Sigmoid colon (tissue), 6 donors: ENCODE measurements at regions not wholly inside any gene's neighbourhood (a gene's known extent, or its start where the extent isn't known, plus 50 kb on each side); places are given as distances from the start of the nearest gene placed in this dataset.

ENCODE experiments used
- DNase-seq: peaks from one replicate; pipeline ENCODE4 v3.0.0-alpha.2; 2019
- H3K27ac ChIP-seq, 4 donors: fragments of 200-600 bp; sonication (generic); one replicate each; pipeline ENCODE4 v1.5.1; 2016 to 2019; ENCODE audit warnings: mild to moderate bottlenecking in 1 of 4
- H3K27me3 ChIP-seq, 3 donors: fragments of 200-600 bp; sonication (generic); one replicate each; pipeline ENCODE4 v1.5.1; 2019; ENCODE audit warnings: mild to moderate bottlenecking in 1 of 3
- H3K36me3 ChIP-seq, 4 donors: fragments of 200-600 bp; sonication (generic); one replicate each; pipeline ENCODE4 v1.5.1; 2016 to 2019
- H3K4me1 ChIP-seq, 4 donors: fragments of 200-600 bp; sonication (generic); one replicate each; pipeline ENCODE4 v1.5.1; 2017 to 2019
- H3K4me3 ChIP-seq, 4 donors: fragments of 200-600 bp; sonication (generic); one replicate each; pipeline ENCODE4 v1.5.1; 2017 to 2019; ENCODE audit warnings: mild to moderate bottlenecking in 2 of 4, moderate library complexity in 1 of 4
- H3K9me3 ChIP-seq, 4 donors: fragments of 200-600 bp in 3 of 4; sonication (generic) in 3 of 4; one replicate each; pipeline versions ENCODE4 v1.5.1 to v1.6.1; 2013 to 2019
- EP300 ChIP-seq, 4 donors: sonication (generic); formaldehyde crosslinking; IDR thresholded peaks; one replicate each; pipeline ENCODE4 v1.6.1; 2017; ENCODE audit warnings: antibody characterized with exemption in 4 of 4
- POLR2A ChIP-seq, 2 donors: fragments of 450-650 bp; IDR thresholded peaks; one replicate each; pipeline ENCODE4 v1.6.1; 2016; ENCODE audit warnings: antibody characterized with exemption in 2 of 2, mild to moderate bottlenecking in 2 of 2, moderate library complexity in 2 of 2
- POLR2AphosphoS5 ChIP-seq, 4 donors: sonication (generic); formaldehyde crosslinking; IDR thresholded peaks; one replicate each; pipeline ENCODE4 v1.6.1; 2017; ENCODE audit warnings: antibody characterized with exemption in 4 of 4
- WGBS, 2 donors: extraction: QIAGEN DNeasy Blood & Tissue Kit; methylation state at CpG; one replicate each; pipeline ENCODE4 v1.1.7; 2013; 5-methylcytosine and 5-hydroxymethylcytosine counted together
- intact Hi-C: fragments of 100-400 bp; cut with DNase I; formaldehyde crosslinking; loops from one replicate; pipeline ENCODE4 v1.15.1; 2023
- TF ChIP-seq, protein P1 (sequence below), 4 experiments: fragments of 450-650 bp in 3 of 4; fragments of 200-600 bp in 1 of 4; IDR thresholded peaks; one replicate each; pipeline ENCODE4 v1.5.1; 2016 to 2019; ENCODE audit warnings: antibody characterized with exemption in 4 of 4, mild to moderate bottlenecking in 3 of 4, moderate library complexity in 2 of 4
- donor health status: healthy with polysubstance abuse.
- donor health status: healthy.

DNA sequence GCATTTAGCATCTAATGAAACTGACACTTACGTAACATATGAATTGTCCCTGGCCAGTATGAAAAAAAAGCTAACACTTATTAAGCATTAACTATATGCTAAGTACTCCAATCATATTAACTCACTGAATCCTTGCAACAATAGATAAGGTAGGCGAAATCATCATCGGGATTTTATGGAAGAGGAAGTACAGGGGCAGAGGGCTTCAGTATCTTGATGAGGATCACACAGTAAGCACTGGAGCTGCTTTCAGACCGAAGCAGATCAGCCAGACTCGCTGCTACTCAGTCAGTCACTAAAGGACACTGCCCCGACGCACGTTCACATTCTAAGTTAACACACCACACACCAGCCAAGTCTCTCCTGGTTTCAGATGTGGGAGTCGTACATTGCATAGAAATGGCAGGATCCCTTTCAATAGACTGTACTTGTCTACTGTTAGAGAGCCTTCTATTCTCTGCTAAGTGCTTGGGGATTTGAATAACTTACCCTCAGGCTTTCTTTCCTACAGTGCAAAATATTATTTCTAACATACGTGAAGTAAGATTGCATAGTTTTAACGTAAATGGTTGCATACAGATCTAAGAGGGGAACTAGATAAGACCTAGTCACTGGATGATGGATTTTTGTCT is 540.2 kb upstream of the TENM3 start:
- WGBS, 2 donors = 79 to 81% methylated on average over 11 of the region's 11 CpGs
- Histone ChIP-seq H3K4me3 (no peak overlapping the region), H3K27ac (no peak overlapping the region), H3K4me1 (no peaks in the 10 kb centered on the region), H3K9me3 (no peaks in the 10 kb centered on the region), H3K27me3 (no peaks in the 10 kb centered on the region), H3K36me3 (no peaks in the 10 kb centered on the region)
- no peak for DNase-seq
- TF ChIP-seq POLR2A (IDR thresholded peaks at IDR 0.05) (no peak), EP300 (IDR thresholded peaks at IDR 0.05) (no peak), POLR2AphosphoS5 (IDR thresholded peaks at IDR 0.05) (no peak)
- TF ChIP-seq, protein P1, sequence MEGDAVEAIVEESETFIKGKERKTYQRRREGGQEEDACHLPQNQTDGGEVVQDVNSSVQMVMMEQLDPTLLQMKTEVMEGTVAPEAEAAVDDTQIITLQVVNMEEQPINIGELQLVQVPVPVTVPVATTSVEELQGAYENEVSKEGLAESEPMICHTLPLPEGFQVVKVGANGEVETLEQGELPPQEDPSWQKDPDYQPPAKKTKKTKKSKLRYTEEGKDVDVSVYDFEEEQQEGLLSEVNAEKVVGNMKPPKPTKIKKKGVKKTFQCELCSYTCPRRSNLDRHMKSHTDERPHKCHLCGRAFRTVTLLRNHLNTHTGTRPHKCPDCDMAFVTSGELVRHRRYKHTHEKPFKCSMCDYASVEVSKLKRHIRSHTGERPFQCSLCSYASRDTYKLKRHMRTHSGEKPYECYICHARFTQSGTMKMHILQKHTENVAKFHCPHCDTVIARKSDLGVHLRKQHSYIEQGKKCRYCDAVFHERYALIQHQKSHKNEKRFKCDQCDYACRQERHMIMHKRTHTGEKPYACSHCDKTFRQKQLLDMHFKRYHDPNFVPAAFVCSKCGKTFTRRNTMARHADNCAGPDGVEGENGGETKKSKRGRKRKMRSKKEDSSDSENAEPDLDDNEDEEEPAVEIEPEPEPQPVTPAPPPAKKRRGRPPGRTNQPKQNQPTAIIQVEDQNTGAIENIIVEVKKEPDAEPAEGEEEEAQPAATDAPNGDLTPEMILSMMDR (IDR thresholded peaks at IDR 0.05) = no peak
- intact Hi-C loops = no loop called here

- 83 to 90% methylated on average over 7 of the region's 7 CpGs for WGBS, 2 donors
- DNase-seq = no peak
- TF ChIP-seq POLR2A (IDR thresholded peaks at IDR 0.05) = no peak
- no peak for TF ChIP-seq POLR2AphosphoS5 (IDR thresholded peaks at IDR 0.05)
- no peak for TF ChIP-seq EP300 (IDR thresholded peaks at IDR 0.05)
- TF ChIP-seq, protein P1 (IDR thresholded peaks at IDR 0.05) = no peak
- Histone ChIP-seq H3K27ac (no peak overlapping the region), H3K4me1 (no peaks in the 10 kb centered on the region), H3K9me3 (no peaks in the 10 kb centered on the region), H3K36me3 (no peaks in the 10 kb centered on the region), H3K27me3 (no peaks in the 10 kb centered on the region), H3K4me3 (no peak overlapping the region)
- intact Hi-C loops = no loop called here
These were observed 533.1 kb upstream of the TENM3 start for GRCh38 chr4:181710143-181710542.

- no peak overlapping the region for H3K4me3 ChIP-seq
- H3K9me3 ChIP-seq = no peaks in the 10 kb centered on the region
- no peaks in the 10 kb centered on the region for H3K4me1 ChIP-seq
- H3K27ac ChIP-seq = no peak overlapping the region
- no peaks in the 10 kb centered on the region for H3K27me3 ChIP-seq
- intact Hi-C loops = no loop called here
- H3K36me3 ChIP-seq = no peaks in the 10 kb centered on the region
- TF ChIP-seq EP300 (IDR thresholded peaks at IDR 0.05) (no peak), POLR2A (IDR thresholded peaks at IDR 0.05) (no peak), POLR2AphosphoS5 (IDR thresholded peaks at IDR 0.05) (no peak)
- TF ChIP-seq, protein P1 (IDR thresholded peaks at IDR 0.05) = no peak
- no peak for DNase-seq
- 20 to 76% methylated on average over 1 of the region's 1 CpG for WGBS, 2 donors
These were observed 531.8 kb upstream of the TENM3 start for GRCh38 chr4:181711387-181711786.

DNA sequence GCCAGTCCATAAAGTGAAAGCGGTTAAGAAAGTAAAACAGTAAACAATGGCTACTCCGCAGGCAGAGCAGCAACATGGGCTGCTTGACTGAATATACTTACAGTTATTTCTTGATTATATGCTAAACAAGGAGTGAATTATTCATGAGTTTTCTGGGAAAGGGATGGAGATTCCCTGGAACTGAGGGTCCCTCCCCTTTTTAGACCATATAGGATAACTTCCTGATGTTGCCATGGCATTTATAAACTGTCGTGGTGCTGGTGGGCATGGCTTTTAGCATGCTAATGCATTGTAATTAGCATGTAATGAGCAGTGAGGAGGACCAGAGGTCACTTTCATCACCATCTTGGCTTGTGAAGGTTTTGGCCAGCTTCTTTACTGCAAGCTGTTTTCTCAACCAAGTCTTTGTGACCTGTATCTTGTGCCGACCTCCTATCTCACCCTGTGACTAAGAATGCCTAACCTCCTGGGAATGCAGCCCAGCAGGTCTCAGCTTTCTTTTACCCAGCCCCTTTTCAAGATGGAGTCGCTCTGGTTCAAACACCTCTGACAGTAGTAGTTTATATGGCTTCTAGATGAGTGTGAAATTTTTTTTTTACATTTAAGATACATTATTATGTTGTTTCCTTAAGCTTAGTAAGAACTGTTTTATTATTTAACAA is 514.8 kb upstream of the TENM3 start:
- no peak for DNase-seq
- no peaks in the 10 kb centered on the region for H3K36me3 ChIP-seq
- no peaks in the 10 kb centered on the region for H3K27me3 ChIP-seq
- intact Hi-C loops = no loop called here
- peaks cover 0 to 6% (median 0%) of the 10 kb centered on the region in 4 donors for H3K9me3 ChIP-seq
- no peaks in the 10 kb centered on the region for H3K4me1 ChIP-seq
- 47 to 63% methylated on average over 5 of the region's 5 CpGs for WGBS, 2 donors
- no peak for TF ChIP-seq POLR2AphosphoS5 (IDR thresholded peaks at IDR 0.05)
- no peak overlapping the region for H3K4me3 ChIP-seq
- no peak overlapping the region for H3K27ac ChIP-seq

DNA sequence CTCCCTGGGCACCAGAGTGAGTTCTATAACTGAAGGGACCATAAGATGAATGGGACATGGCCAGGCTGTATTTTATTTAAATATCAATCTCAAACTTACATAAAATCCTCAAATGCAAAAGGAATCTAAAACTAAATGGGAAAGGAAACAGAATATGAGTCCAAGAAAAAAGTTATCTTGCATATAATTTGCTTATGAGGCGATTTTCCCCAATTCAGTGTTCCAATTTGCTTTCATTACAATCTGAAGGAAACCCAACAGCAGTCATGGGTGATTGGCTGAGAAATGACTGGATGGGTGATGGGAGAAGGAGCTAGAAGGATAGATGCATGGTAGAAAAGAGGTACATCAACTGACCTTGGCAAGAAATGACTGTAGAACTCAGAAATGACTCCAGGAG is 511.3 kb upstream of the TENM3 start:
- Histone ChIP-seq H3K4me1 (no peaks in the 10 kb centered on the region), H3K27ac (no peak overlapping the region), H3K9me3 (no peaks in the 10 kb centered on the region), H3K36me3 (no peaks in the 10 kb centered on the region), H3K4me3 (no peak overlapping the region), H3K27me3 (no peaks in the 10 kb centered on the region)
- TF ChIP-seq, protein P1 (IDR thresholded peaks at IDR 0.05) = no peak
- TF ChIP-seq POLR2A (IDR thresholded peaks at IDR 0.05) = no peak
- no peak for TF ChIP-seq POLR2AphosphoS5 (IDR thresholded peaks at IDR 0.05)
- TF ChIP-seq EP300 (IDR thresholded peaks at IDR 0.05) = no peak
- 79 to 90% methylated on average over 1 of the region's 1 CpG for WGBS, 2 donors
- intact Hi-C loops = no loop called here
- DNase-seq = no peak
